AG04450 (cell line): ENCODE measurements at regions not wholly inside any gene's neighbourhood (a gene's known extent, or its start where the extent isn't known, plus 50 kb on each side); places are given as distances from the start of the nearest gene placed in this dataset. TPM values are rescaled to one million over a fixed set of nuclear protein-coding genes. Genes with fewer than 3 reads are reported as not detected.

ENCODE experiments used
- CTCF ChIA-PET: fragments of 300-600, 350-600 bp; formaldehyde crosslinking; extraction: SDS; loops from one replicate; lab custom pipeline; 2022; ENCODE audit warnings: antibody characterized with exemption, inconsistent platforms; lab: Charles Lee
- POLR2A ChIA-PET: fragments of 350-600 bp; formaldehyde crosslinking; extraction: SDS; loops from one replicate; lab custom pipeline; 2021; ENCODE audit warnings: antibody characterized with exemption, inconsistent platforms; lab: Yijun Ruan, JAX
- DNase-seq: peaks from one replicate; pipeline ENCODE4 v3.0.0-alpha.2; 2011; ENCODE audit warnings: low read depth, low spot score
- H3K27ac ChIP-seq: one replicate; pipeline ENCODE4 v1.5.1; 2012; ENCODE audit warnings: low read depth, low read length, control low read depth
- H3K27me3 ChIP-seq: one replicate; pipeline ENCODE4 v1.6.0; 2012; ENCODE audit warnings: low read length; ENCODE audit not compliant: control insufficient read depth, insufficient read depth
- H3K4me3 ChIP-seq: 2 replicates; pipeline ENCODE4 v1.5.1; 2011; ENCODE audit warnings: mild to moderate bottlenecking, low read depth, low read length, control low read depth
- H3K9me3 ChIP-seq: 2 replicates; pipeline ENCODE4 v1.5.1; 2012; ENCODE audit warnings: low read length; ENCODE audit not compliant: control insufficient read depth, insufficient read depth
- small RNA-seq: library from RNA; depleted of rRNA; stranded (forward); fragments of <200 nt; gene quantifications from one replicate; pipeline ENCODE3, GENCODE V24; 2012; ENCODE audit warnings: low read depth; ENCODE audit not compliant: insufficient read length
- TF ChIP-seq, protein P1 (sequence below): IDR thresholded peaks from 2 replicates; pipeline ENCODE4 v1.5.1; 2011; ENCODE audit warnings: low read depth, low read length, control low read depth, inconsistent platforms

DNA sequence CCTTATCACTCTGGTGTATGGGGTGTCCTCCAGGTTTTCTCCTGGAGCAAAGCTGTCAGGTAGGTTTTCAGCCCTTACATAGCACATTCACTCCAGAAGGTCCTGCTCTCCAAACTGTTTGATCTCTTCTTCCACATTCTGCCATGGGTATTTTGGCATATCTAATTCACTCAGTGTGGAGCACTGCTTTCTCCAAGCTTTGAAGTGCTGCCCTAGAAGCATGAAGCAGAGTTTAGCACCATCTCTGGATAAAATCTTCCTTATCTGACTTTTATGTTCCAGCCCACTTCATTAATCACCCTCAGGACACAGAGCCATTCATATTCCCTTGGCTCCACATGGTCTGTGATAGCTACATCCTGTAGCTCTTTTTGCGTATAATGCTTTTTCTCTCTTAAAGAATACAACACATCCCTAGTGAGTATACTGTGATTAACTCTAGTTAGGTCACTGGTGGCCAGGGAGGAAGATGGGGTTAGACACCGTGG lies 56.7 kb upstream of the ARHGAP28 start:
- no peaks in the 10 kb centered on the region for H3K9me3 ChIP-seq
- no peaks in the 10 kb centered on the region for H3K27me3 ChIP-seq
- TF ChIP-seq, protein P1, sequence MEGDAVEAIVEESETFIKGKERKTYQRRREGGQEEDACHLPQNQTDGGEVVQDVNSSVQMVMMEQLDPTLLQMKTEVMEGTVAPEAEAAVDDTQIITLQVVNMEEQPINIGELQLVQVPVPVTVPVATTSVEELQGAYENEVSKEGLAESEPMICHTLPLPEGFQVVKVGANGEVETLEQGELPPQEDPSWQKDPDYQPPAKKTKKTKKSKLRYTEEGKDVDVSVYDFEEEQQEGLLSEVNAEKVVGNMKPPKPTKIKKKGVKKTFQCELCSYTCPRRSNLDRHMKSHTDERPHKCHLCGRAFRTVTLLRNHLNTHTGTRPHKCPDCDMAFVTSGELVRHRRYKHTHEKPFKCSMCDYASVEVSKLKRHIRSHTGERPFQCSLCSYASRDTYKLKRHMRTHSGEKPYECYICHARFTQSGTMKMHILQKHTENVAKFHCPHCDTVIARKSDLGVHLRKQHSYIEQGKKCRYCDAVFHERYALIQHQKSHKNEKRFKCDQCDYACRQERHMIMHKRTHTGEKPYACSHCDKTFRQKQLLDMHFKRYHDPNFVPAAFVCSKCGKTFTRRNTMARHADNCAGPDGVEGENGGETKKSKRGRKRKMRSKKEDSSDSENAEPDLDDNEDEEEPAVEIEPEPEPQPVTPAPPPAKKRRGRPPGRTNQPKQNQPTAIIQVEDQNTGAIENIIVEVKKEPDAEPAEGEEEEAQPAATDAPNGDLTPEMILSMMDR, result no peak
- ChIA-PET CTCF (no interaction called here), POLR2A (no interaction called here)
- H3K27ac ChIP-seq, result no peak overlapping the region
- no peak for DNase-seq
- no peak overlapping the region for H3K4me3 ChIP-seq

DNA sequence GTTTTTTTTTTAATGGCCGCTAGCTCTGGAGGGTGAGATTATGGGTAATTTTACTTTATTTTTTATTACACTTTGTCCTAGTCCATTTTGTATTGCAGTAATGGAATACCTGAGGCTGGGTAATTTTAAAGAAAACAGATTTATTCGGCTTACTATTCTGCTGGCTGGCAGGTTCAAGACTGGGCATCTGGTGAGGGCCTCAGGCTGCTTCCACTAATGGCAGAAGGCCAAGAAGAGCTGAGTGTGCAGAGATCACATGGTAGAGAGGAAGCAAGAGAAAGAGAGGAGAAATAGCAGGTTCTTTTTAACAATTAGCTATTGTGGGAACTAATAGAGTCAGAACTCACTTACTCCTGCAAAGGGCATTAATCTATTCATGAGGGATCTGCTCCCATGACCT lies 52.4 kb upstream of the ARHGAP28 start:
- Histone ChIP-seq H3K9me3 (no peaks in the 10 kb centered on the region), H3K27ac (no peak overlapping the region), H3K27me3 (no peaks in the 10 kb centered on the region), H3K4me3 (no peak overlapping the region)
- TF ChIP-seq, protein P1, result no peak
- POLR2A ChIA-PET, result no interaction called here
- CTCF ChIA-PET, result no interaction called here
- DNase-seq, result no peak

DNA sequence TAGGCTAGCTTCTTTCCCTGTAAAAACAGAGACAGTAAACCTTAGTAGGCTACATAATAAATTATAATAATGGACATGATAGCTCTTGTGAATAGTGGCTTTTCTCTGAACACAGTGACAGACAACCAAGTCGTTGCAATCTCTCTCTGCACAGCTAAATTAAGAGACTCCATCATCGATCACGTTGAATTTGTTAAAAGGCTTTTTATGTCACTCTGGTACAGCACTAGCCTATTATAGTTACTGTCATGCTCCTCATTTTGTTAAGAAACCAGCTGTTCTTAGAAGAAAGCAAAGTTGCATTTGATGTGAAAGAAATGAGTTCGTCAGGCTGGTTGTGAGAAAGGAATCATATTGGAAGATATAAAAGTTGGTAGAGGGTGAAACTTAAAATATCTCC lies 50.3 kb upstream of the ARHGAP28 start:
- ChIA-PET CTCF (no interaction called here), POLR2A (no interaction called here)
- no peak overlapping the region for H3K27ac ChIP-seq
- no peak overlapping the region for H3K4me3 ChIP-seq
- no peaks in the 10 kb centered on the region; the same call in 1 of the 2 replicates for H3K9me3 ChIP-seq
- no peak for DNase-seq
- TF ChIP-seq, protein P1, result no peak
- H3K27me3 ChIP-seq, result peaks cover 5% of the 10 kb centered on the region

Small RNA genes in the stretch of these regions (small RNA-seq; reads per million reads assigned to genes)
- not detected for gene RN7SL282P
